Activated T-helper 17 cell treated with anti-CD3 and anti-CD28 coated beads, Interleukin-2, amount 50 U/mL, for 72 hours (primary cell): ENCODE measurements at regions not wholly inside any gene's neighbourhood (a gene's known extent, or its start where the extent isn't known, plus 50 kb on each side); places are given as distances from the start of the nearest gene placed in this dataset.
"Not testable (repeated sequence)": the region's sequence is repeated elsewhere in the genome, so short reads cannot be mapped to it uniquely, and the experiment has no call there.

Experiments used
- ATAC-seq: fragments of 150-1000 bp; cut with Tn5 transposase; replicated peaks from 2 replicates; pipeline ENCODE4 v1.10.0; 2021; ENCODE audit warnings: mild to moderate bottlenecking, moderate library complexity
- H3K27ac Mint-ChIP-seq: one replicate; pipeline ENCODE4 v1.8.0; 2022; ENCODE audit warnings: mixed read lengths
- H3K27me3 Mint-ChIP-seq: one replicate; pipeline ENCODE4 v1.8.0; 2022; ENCODE audit warnings: mixed read lengths
- H3K36me3 Mint-ChIP-seq: one replicate; pipeline ENCODE4 v1.8.0; 2022; ENCODE audit warnings: low read depth, mild to moderate bottlenecking, mixed read lengths
- H3K4me1 Mint-ChIP-seq: one replicate; pipeline ENCODE4 v1.8.0; 2022; ENCODE audit warnings: mixed read lengths
- H3K4me3 Mint-ChIP-seq: one replicate; pipeline ENCODE4 v1.8.0; 2022; ENCODE audit warnings: mild to moderate bottlenecking, mixed read lengths
- H3K9me3 Mint-ChIP-seq: one replicate; pipeline ENCODE4 v1.8.0; 2022; ENCODE audit warnings: mixed read lengths

- H3K4me1 Mint-ChIP-seq, H3K36me3 Mint-ChIP-seq, H3K9me3 Mint-ChIP-seq, H3K4me3 Mint-ChIP-seq, H3K27ac Mint-ChIP-seq: not testable (repeated sequence)
- peak; percentile 24 for ATAC-seq
- H3K27me3 Mint-ChIP-seq: peaks cover 14% of the 10 kb centered on the region
Observed at GRCh38 chr16:22572331-22573224, 61.9 kb downstream of the NPIPB5 start.

- not testable (repeated sequence) for H3K4me3 Mint-ChIP-seq, H3K4me1 Mint-ChIP-seq, H3K27ac Mint-ChIP-seq, H3K9me3 Mint-ChIP-seq, H3K36me3 Mint-ChIP-seq
- peak; percentile 91 for ATAC-seq
- H3K27me3 Mint-ChIP-seq: peaks cover 14% of the 10 kb centered on the region
Observed at GRCh38 chr16:22573225-22573530, 62.5 kb downstream of the NPIPB5 start.

- H3K4me3 Mint-ChIP-seq, H3K9me3 Mint-ChIP-seq, H3K27ac Mint-ChIP-seq, ATAC-seq, H3K36me3 Mint-ChIP-seq, H3K4me1 Mint-ChIP-seq: not testable (repeated sequence)
- peaks cover 17% of the 10 kb centered on the region for H3K27me3 Mint-ChIP-seq
Observed at GRCh38 chr16:22576506-22576905, 65.8 kb downstream of the NPIPB5 start.

GRCh38 chr16:22583195-22583594, 72.5 kb downstream of the NPIPB5 start:
- H3K9me3 Mint-ChIP-seq, H3K4me3 Mint-ChIP-seq, H3K36me3 Mint-ChIP-seq, ATAC-seq, H3K27me3 Mint-ChIP-seq, H3K4me1 Mint-ChIP-seq, H3K27ac Mint-ChIP-seq: not testable (repeated sequence)

- not testable (repeated sequence) for H3K27me3 Mint-ChIP-seq, H3K9me3 Mint-ChIP-seq
Observed at GRCh38 chr16:22584459-22584858, 73.8 kb downstream of the NPIPB5 start.

GRCh38 chr16:22584941-22585340, 74.2 kb downstream of the NPIPB5 start:
- not testable (repeated sequence) for H3K27ac Mint-ChIP-seq, H3K36me3 Mint-ChIP-seq, H3K4me3 Mint-ChIP-seq, H3K4me1 Mint-ChIP-seq, H3K9me3 Mint-ChIP-seq, ATAC-seq, H3K27me3 Mint-ChIP-seq

More at GRCh38 chr16:22584459-22584858, 73.8 kb downstream of the NPIPB5 start:
- H3K27ac Mint-ChIP-seq, H3K4me1 Mint-ChIP-seq, ATAC-seq, H3K4me3 Mint-ChIP-seq, H3K36me3 Mint-ChIP-seq: not testable (repeated sequence)

- not testable (repeated sequence) for H3K36me3 Mint-ChIP-seq, ATAC-seq, H3K27ac Mint-ChIP-seq, H3K27me3 Mint-ChIP-seq, H3K4me1 Mint-ChIP-seq, H3K9me3 Mint-ChIP-seq, H3K4me3 Mint-ChIP-seq
Observed at GRCh38 chr16:22585431-22585830, 74.7 kb downstream of the NPIPB5 start.

GRCh38 chr16:22586732-22587131, 76.0 kb downstream of the NPIPB5 start:
- not testable (repeated sequence) for H3K4me3 Mint-ChIP-seq

GRCh38 chr16:22589757-22590156, 79.1 kb downstream of the NPIPB5 start:
- not testable (repeated sequence) for H3K9me3 Mint-ChIP-seq, H3K4me1 Mint-ChIP-seq, H3K4me3 Mint-ChIP-seq, H3K27me3 Mint-ChIP-seq, ATAC-seq, H3K27ac Mint-ChIP-seq, H3K36me3 Mint-ChIP-seq

More at GRCh38 chr16:22586732-22587131, 76.0 kb downstream of the NPIPB5 start:
- H3K9me3 Mint-ChIP-seq, H3K27me3 Mint-ChIP-seq, H3K4me1 Mint-ChIP-seq, H3K36me3 Mint-ChIP-seq, H3K27ac Mint-ChIP-seq: not testable (repeated sequence)
- peak; percentile 74 for ATAC-seq

GRCh38 chr16:22596445-22597045, 85.9 kb downstream of the NPIPB5 start:
- H3K36me3 Mint-ChIP-seq, H3K27me3 Mint-ChIP-seq, H3K27ac Mint-ChIP-seq, H3K4me3 Mint-ChIP-seq, ATAC-seq, H3K4me1 Mint-ChIP-seq, H3K9me3 Mint-ChIP-seq: not testable (repeated sequence)

GRCh38 chr16:22603744-22604143, 93.1 kb downstream of the NPIPB5 start:
- not testable (repeated sequence) for H3K36me3 Mint-ChIP-seq, H3K27ac Mint-ChIP-seq, H3K4me1 Mint-ChIP-seq, ATAC-seq, H3K4me3 Mint-ChIP-seq, H3K27me3 Mint-ChIP-seq, H3K9me3 Mint-ChIP-seq

GRCh38 chr16:22606619-22607018, 95.9 kb downstream of the NPIPB5 start:
- not testable (repeated sequence) for H3K4me3 Mint-ChIP-seq, H3K9me3 Mint-ChIP-seq, H3K27ac Mint-ChIP-seq, H3K27me3 Mint-ChIP-seq, H3K4me1 Mint-ChIP-seq, H3K36me3 Mint-ChIP-seq
- ATAC-seq: peak; percentile 98

GRCh38 chr16:22609798-22610197, 99.1 kb downstream of the NPIPB5 start:
- ATAC-seq, H3K9me3 Mint-ChIP-seq, H3K4me1 Mint-ChIP-seq, H3K27ac Mint-ChIP-seq, H3K4me3 Mint-ChIP-seq, H3K36me3 Mint-ChIP-seq: not testable (repeated sequence)
- peaks cover 11% of the 10 kb centered on the region for H3K27me3 Mint-ChIP-seq

GRCh38 chr16:22611128-22611527, 100.4 kb downstream of the NPIPB5 start:
- not testable (repeated sequence) for H3K4me1 Mint-ChIP-seq, H3K36me3 Mint-ChIP-seq, H3K9me3 Mint-ChIP-seq, ATAC-seq, H3K27ac Mint-ChIP-seq, H3K4me3 Mint-ChIP-seq
- H3K27me3 Mint-ChIP-seq: peaks cover 20% of the 10 kb centered on the region

- H3K9me3 Mint-ChIP-seq: no peaks in the 10 kb centered on the region
- no peak for ATAC-seq
- H3K27ac Mint-ChIP-seq: no peak overlapping the region
- H3K36me3 Mint-ChIP-seq: no peaks in the 10 kb centered on the region
- H3K4me1 Mint-ChIP-seq: no peaks in the 10 kb centered on the region
- H3K4me3 Mint-ChIP-seq: no peak overlapping the region
- H3K27me3 Mint-ChIP-seq: peaks cover 24% of the 10 kb centered on the region
Observed at GRCh38 chr16:22614271-22614947, 103.7 kb downstream of the NPIPB5 start.
